HG03558 (cell line): ENCODE measurements at regions not wholly inside any gene's neighbourhood (a gene's known extent, or its start where the extent isn't known, plus 50 kb on each side); places are given as distances from the start of the nearest gene placed in this dataset.

Source experiments
- ATAC-seq: cut with Tn5 transposase; IDR thresholded peaks from one replicate; pipeline ENCODE4 v1.9.1; 2021; ENCODE audit warnings: moderate number of reproducible peaks; ENCODE audit not compliant: unreplicated experiment; ENCODE audit errors: extremely low read depth

DNA sequence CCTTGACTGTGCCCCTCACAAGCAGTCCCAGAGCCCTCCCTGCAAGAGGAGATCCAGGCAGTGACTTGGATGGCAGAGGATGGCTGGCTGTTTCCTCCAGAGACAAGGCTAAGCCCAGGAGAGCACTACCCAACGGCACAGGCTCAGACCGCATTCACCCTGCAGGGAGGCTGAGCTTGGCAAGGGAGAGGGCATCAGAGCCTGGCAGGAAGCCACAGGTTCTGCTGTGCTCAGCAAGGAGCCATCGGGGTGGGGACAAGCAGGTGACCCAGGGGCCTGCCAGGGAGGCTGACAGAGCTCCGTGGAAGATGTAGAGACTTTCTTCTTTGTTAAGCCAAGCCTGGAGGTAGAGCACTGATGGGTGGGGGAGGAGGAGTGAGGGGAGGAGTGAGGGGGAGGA, 159.2 kb upstream of the CST7 start:
- ATAC-seq = no peak

DNA sequence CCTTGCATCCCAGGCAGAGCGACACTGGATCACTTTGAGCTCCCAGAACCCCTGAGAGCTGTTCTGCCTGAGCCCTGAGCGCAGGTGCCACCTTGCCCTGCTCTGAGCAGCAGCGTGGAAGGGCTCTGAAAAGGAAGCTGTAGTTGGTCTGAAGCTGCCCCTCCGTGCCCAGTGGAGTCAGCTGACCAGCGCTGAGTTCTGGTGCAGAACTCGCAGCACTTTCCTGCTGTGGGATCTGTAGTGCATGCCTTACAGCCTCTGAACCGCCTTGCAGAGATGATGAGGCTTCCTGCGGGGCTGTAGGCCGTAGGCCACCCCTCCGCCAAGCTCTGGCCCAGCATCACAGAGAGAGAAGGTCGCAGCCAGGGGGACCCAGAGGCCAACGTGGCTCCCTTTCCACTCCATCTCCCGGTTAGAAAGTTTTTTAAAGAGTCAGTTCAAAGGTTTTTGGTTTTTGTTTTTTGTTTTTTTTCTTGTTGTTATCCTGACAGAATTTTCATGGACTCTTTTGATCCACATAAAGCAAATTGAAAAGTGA, 158.3 kb upstream of the CST7 start:
- ATAC-seq = no peak

GRCh38 chr20:24791953-24792352, 157.1 kb upstream of the CST7 start:
- ATAC-seq = no peak

DNA sequence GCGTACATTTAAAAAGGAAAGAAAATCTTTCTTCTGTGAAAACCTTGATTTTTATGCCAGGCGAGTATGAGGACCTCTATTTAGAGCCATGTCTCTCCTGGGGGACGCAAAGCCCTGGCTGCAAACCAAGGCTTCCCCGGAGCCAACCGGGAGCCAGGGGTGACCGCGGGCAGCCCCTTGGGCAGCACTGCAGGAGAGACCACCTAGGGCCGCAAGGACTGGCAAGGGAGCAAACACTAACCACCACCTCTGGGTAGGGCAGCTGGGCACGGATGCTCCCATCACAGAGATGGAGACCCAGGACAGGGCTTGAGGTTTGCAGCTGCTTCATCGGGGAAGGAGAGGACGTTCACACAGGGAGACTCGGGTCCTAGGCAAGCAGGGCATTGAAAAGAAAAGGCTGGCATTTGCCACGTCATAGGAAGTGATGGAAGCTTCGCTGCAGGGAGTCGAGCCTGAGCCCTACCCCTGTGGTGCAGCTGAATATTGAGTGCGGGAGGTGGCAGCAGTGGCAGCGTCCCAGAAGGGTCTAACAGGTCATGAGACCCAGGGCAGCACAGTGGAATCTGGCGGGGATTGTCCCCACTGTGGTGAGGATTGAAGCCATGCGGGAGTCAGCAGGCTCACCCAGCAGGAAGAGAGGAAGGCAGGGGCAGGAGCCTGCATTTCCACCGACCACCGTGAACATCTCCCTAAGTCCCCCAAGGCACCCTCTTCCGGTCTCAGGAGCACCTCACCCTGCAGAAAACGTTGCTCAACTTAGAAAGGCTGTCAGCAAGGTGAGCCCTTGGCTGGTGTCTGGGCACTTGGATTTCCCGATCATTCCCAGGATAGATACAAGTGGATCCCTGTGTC, 156.2 kb upstream of the CST7 start:
- ATAC-seq = no peak

GRCh38 chr20:24795436-24795835, 153.6 kb upstream of the CST7 start:
- no peak for ATAC-seq

GRCh38 chr20:24796236-24796635, 152.8 kb upstream of the CST7 start:
- ATAC-seq = no peak

- ATAC-seq = no peak
These were observed 152.0 kb upstream of the CST7 start for GRCh38 chr20:24797113-24797512.

DNA sequence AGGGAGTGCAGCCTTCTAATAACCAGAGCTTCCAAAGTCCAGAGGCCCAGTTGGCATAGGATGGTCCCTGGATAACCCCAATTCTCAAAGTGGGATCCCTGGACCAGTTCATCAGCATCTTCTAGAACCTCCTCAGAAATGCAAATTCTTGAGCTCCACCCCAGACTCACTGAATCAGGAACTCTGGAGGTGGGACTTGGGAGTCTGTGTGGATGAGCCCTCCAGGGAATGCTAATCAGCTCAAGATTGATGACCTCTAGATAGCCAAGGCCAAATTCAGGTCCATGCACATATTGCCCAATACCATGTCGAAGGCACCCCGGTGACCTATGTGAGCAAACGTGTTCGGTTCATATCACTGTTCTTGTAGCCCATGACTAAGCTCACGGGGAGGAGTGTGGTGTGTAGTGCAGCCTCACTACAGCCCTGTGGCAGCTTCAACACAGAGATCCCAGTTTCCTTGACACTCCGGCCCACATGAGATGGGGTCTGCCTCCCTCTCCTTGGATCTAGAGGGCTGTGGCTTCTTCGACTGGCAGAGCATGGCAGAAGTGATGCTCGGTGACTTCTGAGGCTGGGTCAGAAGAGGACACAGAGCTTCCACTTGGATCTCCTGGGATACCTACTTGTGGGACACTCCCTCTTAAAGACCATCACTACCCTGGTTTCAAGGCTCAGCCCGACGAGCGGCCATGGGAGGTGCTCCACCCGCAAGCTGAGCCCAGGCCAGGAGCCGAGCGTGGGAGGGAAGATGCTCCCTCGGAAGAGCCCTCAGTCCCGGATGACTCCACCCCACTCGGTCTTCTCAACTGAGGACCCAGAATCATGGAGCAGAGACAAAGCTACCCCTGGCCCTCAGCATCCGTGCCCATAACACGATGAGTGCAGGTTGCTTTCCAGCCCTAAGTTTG, 151.1 kb upstream of the CST7 start:
- no peak for ATAC-seq

GRCh38 chr20:24798930-24799705, 150.0 kb upstream of the CST7 start:
- ATAC-seq = no peak

DNA sequence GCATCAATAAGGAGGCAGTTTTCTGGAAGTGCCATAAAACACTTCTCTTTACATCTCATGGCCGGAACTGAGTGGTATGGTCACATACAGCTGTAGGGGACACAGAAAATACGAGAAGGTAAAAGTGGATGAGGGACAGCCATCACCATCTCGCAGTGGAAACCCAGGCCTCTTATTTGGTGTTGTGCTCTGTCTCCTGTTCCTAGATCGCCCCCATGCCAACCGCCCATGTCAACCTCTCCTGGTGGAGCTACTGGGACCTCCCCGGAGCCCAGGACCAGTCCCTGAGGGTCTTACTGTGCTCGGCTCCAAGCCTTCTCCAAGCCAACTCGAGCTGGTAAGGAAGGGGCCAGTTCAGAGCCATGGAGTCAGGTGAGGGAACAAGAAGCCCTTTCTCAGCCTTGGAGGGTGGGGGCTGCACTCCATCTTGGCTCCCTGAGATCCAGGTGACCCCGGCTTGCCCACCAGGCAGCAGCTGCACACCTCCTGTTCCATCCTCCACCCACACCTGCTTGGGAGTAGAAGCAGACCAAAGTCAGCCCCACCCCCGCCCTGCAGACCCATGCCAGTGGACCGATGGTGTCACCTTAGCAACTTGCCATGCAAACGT, 149.0 kb upstream of the CST7 start:
- ATAC-seq = no peak

DNA sequence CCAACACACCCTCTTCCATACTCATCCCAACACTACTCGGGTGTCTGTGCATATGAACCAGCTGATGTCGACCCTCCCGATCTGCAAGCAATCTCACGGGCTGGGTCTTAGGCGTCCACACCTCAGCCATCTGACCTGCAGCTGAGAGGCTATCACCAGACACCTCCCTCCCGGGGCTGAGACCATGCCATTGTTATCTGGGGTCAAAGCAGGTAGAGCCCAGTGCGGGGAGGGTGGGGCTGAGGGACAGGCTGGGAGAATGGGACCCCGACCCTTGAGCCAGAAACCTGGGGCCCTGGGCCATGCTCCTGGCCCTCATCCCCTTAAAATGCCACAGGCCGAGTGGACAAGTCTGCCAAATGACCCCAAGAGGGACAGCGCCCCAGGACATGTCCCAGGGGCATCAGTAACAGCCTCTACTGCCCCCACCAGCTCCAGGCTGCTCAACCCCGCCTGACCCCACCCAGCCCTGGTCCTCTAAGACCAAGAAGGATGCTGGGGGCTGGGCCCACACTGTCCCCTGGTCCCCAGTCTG, 146.7 kb upstream of the CST7 start:
- no peak for ATAC-seq

DNA sequence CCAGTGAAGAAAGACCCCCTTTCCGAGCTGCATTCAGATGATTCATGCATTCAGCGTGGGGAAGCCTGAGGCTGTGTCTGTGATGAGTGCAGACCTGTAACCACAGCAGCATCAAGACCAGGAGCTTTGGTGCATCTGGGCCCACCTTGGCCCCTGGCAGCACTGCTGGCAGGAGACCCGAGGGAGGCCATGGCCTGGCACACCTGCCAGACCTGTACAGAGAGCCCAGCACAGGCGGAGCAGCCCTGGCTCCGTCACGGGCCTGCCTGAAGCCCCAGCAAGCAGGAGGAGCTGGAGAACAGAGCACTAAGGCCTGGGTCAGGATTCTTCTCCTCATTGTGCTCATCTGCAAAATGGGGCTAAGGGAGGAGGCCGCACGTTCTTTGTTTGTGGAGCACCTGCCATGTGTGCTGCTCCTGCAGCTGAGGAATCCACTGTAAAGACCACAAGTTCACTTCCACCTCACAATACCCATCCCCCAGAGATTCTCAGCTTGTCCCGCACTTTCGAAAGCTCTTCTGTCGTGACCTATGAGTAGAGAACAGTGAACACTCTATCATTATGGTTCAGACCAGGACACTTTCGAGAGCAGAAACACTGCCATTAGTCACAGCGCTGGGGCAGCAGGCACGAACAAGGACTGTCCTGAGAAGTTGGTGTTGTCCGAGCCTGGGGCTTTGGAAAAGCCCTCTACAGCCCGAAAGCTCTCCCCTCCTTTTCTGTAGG, 144.4 kb upstream of the CST7 start:
- ATAC-seq = no peak

- no peak for ATAC-seq
These were observed 143.4 kb upstream of the CST7 start for GRCh38 chr20:24805456-24806238.

DNA sequence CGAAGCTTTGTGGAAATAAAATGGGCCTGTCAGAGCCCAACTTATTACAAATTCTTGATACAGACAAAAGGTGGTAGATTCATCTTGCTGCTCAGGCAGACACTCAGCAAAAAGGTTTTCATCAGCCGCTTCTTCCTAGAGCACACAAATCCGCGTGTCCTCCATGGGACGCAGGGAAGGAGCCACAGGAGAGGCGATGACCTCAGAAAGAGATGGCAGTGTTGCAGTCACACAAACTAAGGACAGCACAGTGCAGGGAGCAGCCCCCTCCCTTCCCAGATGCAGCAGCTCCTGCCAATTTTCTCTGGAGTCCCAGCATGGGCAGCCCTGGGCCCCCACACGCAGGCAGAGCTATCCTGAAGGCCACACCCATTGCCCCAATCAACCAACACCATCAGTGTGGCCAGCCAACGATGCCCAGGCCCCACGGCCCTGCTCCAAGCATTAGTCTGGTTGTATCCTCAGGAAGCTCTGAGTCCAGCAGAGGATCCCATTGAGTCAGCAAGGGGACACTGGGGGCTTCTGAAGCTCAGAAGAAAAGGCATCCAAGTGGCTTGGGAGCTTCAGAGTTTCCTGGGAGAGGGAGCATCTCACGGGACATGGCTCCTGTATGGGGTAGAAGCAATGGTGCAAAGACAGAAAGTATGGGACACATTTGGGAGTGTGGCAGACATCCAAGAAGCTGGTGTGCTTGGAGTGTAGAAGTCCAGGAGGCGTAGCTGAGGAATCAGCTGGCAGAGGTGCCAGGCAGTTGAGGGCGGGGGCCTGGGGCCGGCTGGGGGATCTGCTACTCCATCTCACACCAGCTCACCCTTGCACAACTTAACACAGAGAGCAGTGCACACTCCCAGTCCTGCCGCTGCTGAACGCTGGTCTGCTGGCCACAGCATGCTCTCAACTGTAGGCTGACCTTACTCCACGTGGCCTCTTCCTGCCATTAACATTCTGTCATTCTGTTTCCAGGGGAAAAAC, 142.1 kb upstream of the CST7 start:
- ATAC-seq = no peak

DNA sequence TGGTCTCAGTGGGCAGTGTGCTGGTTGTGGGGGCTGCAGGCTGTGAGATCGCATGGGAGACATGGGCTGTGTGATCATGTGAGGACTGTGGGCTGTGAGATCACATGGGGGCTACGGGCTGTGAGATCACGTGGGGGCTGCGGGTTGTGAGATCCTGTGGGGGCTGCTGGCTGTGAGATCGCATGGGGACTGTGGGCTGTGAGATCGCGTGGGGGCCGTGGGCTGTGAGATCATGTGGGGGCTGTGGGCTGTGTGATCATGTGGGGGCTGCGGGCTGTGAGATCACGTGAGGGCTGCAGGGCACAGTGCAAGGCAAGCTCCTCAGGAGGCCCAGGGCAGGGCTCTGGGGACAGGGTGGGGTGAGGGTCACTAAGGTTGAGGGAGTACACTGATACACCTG, 140.5 kb upstream of the CST7 start:
- no peak for ATAC-seq

DNA sequence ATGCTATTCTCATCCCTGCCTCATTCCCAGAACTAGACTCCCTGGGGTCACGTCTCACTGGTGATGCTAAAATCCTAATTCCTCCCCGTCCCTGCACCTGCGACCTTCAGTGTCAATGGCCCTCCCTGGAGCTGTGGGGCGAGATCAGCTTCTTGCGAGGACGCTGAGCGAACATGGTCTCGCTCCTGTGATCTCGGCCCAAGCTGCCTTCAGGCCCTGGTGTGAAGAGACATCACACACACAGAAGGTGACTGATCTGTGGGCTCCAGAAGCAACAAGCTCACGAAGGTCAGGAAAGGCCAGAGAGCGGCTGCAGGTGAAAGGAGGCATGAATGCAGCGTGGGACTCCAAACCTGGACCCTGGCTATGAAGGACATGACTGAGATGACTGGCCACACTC, 139.5 kb upstream of the CST7 start:
- no peak for ATAC-seq
